Stimulated activated CD8-positive, alpha-beta memory T cell treated with anti-CD3 and anti-CD28 coated beads, Interleukin-12 subunit alpha, Interleukin-12 subunit beta, amount 100 ng/mL, for 1 hour (primary cell): ENCODE measurements at regions not wholly inside any gene's neighbourhood (a gene's known extent, or its start where the extent isn't known, plus 50 kb on each side); places are given as distances from the start of the nearest gene placed in this dataset.

Source experiments
- DNase-seq: peaks from one replicate; pipeline ENCODE4 v3.0.0-alpha.2; 2020; ENCODE audit warnings: low read depth

- no peak for DNase-seq
Measured at GRCh38 chr11:111444040-111444439, 65.0 kb upstream of the POU2AF1 start.

GRCh38 chr11:111443640-111444039 lies 64.6 kb upstream of the POU2AF1 start:
- DNase-seq, result no peak

- no peak for DNase-seq
Measured at GRCh38 chr11:111443032-111443431, 64.0 kb upstream of the POU2AF1 start.

GRCh38 chr11:111441443-111441842 lies 62.4 kb upstream of the POU2AF1 start:
- DNase-seq, result no peak

- DNase-seq, result no peak
Measured at GRCh38 chr11:111440416-111441205, 61.5 kb upstream of the POU2AF1 start.

- no peak for DNase-seq
Measured at GRCh38 chr11:111439901-111440300, 60.8 kb upstream of the POU2AF1 start.

- DNase-seq, result no peak
Measured at GRCh38 chr11:111438846-111439520, 59.9 kb upstream of the POU2AF1 start.

- DNase-seq, result no peak
Measured at GRCh38 chr11:111438168-111438567, 59.1 kb upstream of the POU2AF1 start.

- DNase-seq, result no peak
Measured at GRCh38 chr11:111435046-111435698, 56.1 kb upstream of the POU2AF1 start.

- peak; percentile 16 for DNase-seq
Measured at GRCh38 chr11:111429066-111429506, 50.0 kb upstream of the POU2AF1 start.
